ENCODE measurements at regions not wholly inside any gene's neighbourhood (a gene's known extent, or its start where the extent isn't known, plus 50 kb on each side); places are given as distances from the start of the nearest gene placed in this dataset.

DNA sequence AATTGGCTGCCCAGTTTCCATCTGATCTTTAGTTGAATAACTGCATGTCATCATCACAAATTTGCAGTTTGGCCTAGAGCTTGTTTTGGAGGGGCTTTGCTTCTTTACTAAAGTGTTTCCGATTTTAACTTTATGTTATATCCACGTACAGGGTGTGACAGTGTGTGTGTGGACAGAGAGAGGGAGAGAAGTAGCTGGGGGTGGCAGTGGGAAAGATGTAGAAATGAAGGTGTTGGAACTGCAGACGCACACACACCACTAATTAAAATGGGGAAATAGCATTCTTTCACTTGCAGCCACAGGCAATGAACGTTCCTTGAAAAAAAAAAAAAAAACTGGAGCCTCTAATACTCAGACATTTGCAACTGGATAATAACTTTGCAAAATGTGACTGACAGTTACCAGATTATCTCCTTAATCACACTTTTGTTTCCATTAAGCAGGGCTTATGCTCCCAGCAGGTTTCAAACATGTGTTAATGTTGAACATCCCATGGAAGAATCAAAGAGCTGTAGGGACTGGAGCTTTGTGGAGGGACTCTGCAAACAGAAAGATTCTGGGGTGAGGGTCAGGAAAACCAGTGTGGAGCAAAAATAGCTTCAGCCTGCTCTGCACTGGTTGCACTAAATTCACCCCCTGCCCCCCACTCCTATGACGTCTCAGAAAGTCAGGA lies 238.1 kb upstream of the TENM4 start:
- TF ChIP-seq, protein P1, sequence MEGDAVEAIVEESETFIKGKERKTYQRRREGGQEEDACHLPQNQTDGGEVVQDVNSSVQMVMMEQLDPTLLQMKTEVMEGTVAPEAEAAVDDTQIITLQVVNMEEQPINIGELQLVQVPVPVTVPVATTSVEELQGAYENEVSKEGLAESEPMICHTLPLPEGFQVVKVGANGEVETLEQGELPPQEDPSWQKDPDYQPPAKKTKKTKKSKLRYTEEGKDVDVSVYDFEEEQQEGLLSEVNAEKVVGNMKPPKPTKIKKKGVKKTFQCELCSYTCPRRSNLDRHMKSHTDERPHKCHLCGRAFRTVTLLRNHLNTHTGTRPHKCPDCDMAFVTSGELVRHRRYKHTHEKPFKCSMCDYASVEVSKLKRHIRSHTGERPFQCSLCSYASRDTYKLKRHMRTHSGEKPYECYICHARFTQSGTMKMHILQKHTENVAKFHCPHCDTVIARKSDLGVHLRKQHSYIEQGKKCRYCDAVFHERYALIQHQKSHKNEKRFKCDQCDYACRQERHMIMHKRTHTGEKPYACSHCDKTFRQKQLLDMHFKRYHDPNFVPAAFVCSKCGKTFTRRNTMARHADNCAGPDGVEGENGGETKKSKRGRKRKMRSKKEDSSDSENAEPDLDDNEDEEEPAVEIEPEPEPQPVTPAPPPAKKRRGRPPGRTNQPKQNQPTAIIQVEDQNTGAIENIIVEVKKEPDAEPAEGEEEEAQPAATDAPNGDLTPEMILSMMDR (conservative IDR thresholded peaks at IDR 0.05; ENCODE audit: low read length), result no peak
- no peak overlapping the region for H3K4me3 ChIP-seq (ENCODE audit: low read length)
- DNase-seq (ENCODE audit: low read depth), result no peak

DNA sequence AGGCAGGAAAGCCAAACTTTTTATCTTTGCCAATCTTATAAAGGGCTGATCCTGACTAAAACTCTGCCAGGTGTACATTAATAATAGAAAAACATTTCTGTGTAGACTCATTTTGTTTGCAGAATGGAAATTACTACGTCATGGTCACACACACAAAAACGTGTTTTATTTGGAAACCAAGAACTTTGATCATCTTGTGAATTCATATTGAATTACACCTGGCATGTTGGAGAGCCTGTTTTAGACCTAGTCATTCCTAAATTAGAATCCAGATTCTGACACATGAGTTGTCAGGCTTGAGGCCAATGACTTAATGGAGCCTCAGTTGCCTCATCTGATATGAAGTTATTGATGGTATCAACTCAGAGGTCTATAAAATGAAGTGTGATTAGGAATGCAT lies 235.6 kb upstream of the TENM4 start:
- TF ChIP-seq, protein P1 (conservative IDR thresholded peaks at IDR 0.05; ENCODE audit: low read length), result no peak
- no peak overlapping the region for H3K4me3 ChIP-seq (ENCODE audit: low read length)
- DNase-seq (ENCODE audit: low read depth), result no peak

DNA sequence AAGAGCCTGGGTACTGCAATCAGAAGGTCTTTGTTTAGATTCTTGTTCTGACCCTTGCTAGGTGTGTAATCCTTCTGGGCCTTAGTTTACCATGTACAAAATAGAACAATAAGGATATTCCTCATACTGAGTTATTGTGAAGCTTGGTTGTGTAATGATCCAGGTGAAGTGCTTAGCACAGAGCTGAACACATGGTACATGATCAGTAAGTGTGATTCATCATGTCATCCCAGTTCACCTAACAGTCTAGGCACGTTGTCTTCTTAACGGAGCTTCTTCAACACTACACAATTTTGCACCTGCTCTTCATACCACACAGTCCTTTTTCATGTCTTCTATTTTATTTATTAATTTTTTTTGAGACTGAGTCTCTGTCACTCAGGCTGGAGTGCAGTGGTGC lies 234.3 kb upstream of the TENM4 start:
- no peak for DNase-seq (ENCODE audit: low read depth)
- H3K4me3 ChIP-seq (ENCODE audit: low read length), result no peak overlapping the region
- TF ChIP-seq, protein P1 (conservative IDR thresholded peaks at IDR 0.05; ENCODE audit: low read length), result no peak

DNA sequence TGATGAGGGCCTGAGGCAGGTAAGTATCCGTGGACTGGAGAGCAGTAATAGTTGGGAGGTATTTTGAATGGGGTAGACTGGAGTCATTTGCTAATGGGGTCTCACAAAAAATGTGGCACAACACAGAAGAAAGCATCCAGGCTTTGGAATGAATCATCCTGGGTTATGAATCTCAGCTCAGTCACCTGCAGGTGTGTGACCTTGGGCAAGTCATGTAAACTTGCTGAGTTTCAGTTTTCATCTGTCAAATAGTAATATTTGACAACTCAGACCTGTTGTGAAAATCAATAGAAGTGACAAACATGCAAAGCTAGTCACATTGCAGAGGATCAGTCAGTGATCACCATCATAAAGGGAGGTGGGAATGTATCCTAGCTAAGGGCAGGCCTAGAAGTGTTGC lies 232.0 kb upstream of the TENM4 start:
- TF ChIP-seq, protein P1 (conservative IDR thresholded peaks at IDR 0.05; ENCODE audit: low read length), result no peak
- H3K4me3 ChIP-seq (ENCODE audit: low read length), result no peak overlapping the region
- no peak for DNase-seq (ENCODE audit: low read depth)

DNA sequence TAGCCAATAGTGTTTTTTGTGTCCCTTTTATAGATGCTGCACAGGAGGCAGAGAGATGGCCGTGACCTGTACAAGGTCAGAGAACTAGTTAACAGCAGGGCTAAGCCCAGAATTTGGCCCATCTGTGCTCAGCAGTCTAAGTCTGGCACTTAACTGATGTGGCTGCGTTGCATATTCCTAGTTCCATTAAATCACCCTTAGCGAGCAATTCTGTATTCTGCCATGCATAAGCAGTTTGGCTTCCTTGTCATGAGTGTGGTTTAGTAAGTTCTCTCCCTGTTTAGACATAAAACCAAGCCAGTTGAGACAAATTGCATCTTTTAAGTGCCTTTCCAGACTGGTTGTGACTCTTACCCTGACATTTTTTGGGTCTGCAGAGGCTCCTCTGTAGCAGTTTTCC lies 230.6 kb upstream of the TENM4 start:
- TF ChIP-seq, protein P1 (conservative IDR thresholded peaks at IDR 0.05; ENCODE audit: low read length), result no peak
- no peak for DNase-seq (ENCODE audit: low read depth)
- H3K4me3 ChIP-seq (ENCODE audit: low read length), result no peak overlapping the region

DNA sequence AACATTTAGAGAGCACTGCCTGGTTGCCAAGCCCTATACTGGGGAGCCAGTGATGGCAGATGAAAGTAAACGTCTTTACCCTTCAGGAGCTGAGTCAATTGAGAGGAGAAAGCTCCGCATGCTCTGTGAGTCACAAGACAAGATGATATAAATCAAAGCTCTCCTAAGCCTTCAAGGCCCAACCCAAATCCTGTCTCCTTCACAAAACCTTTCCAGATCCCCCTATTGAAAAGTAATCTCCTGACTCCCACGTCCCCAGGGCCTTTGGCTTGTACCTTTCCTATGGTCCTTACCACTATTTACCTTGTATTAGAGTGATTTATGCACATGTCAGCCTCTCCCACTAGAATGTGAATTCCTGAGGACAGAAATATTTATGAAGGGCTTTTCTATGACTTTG lies 230.1 kb upstream of the TENM4 start:
- TF ChIP-seq, protein P1 (conservative IDR thresholded peaks at IDR 0.05; ENCODE audit: low read length), result no peak
- no peak for DNase-seq (ENCODE audit: low read depth)
- no peak overlapping the region for H3K4me3 ChIP-seq (ENCODE audit: low read length)

DNA sequence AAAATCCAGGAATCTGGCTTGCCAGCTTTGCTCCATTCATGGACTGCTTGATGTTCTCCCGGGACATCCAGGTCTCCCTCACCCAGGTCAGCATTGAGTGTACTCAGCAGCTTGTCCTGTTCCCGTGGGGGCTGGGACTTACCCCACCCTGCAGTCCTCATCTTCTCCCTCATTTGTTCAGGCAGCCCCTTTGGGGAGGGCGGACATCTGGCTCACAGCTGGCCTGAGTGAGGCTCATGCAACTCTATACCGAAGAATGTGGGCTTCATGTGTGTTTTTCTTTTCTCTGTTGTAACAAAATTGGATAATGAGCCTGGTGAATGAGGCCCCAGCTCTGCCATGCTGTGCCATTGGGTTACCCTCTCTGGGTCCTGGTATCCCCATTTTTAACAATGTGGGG lies 227.7 kb upstream of the TENM4 start:
- TF ChIP-seq, protein P1 (conservative IDR thresholded peaks at IDR 0.05; ENCODE audit: low read length), result no peak
- H3K4me3 ChIP-seq (ENCODE audit: low read length), result no peak overlapping the region
- no peak for DNase-seq (ENCODE audit: low read depth)
